KMS-11 (cell line): ENCODE measurements at regions not wholly inside any gene's neighbourhood (a gene's known extent, or its start where the extent isn't known, plus 50 kb on each side); places are given as distances from the start of the nearest gene placed in this dataset.

Source experiments
- H2AFZ ChIP-seq: fragments of 200-600 bp; sonication (generic); 2 replicates; pipeline ENCODE4 v1.6.1; 2016; ENCODE audit warnings: antibody characterized with exemption, mixed run types, low read depth
- H3K27ac ChIP-seq: fragments of 200-600 bp; sonication (generic); 2 replicates; pipeline ENCODE4 v1.6.1; 2016; ENCODE audit warnings: mild to moderate bottlenecking, mixed run types
- H3K27me3 ChIP-seq: fragments of 200-600 bp; sonication (generic); 2 replicates; pipeline ENCODE4 v1.6.1; 2017; ENCODE audit warnings: mild to moderate bottlenecking, low read depth, mixed run types, moderate library complexity; ENCODE audit not compliant: insufficient read depth
- H3K36me3 ChIP-seq: fragments of 200-600 bp; sonication (generic); 2 replicates; pipeline ENCODE4 v1.6.1; 2017; ENCODE audit warnings: mild to moderate bottlenecking, mixed run types; ENCODE audit not compliant: insufficient read depth
- H3K4me1 ChIP-seq: fragments of 200-600 bp; sonication (generic); 2 replicates; pipeline ENCODE4 v1.6.1; 2016; ENCODE audit warnings: mild to moderate bottlenecking, low read depth, mixed run types; ENCODE audit not compliant: poor library complexity, severe bottlenecking
- H3K4me2 ChIP-seq: fragments of 200-600 bp; sonication (generic); 2 replicates; pipeline ENCODE4 v1.7.0; 2016; ENCODE audit warnings: mild to moderate bottlenecking, mixed run types
- H3K4me3 ChIP-seq: fragments of 200-600 bp; sonication (generic); IDR thresholded peaks from 2 replicates; pipeline ENCODE4 v1.6.1; 2017; ENCODE audit warnings: low read depth, low read length, mixed read lengths; ENCODE audit not compliant: insufficient read depth
- H3K79me2 ChIP-seq: fragments of 200-600 bp; sonication (generic); 2 replicates; pipeline ENCODE4 v1.6.1; 2016; ENCODE audit warnings: low read depth, mixed run types; ENCODE audit not compliant: insufficient read depth
- H3K9ac ChIP-seq: fragments of 200-600 bp; sonication (generic); 2 replicates; pipeline ENCODE4 v1.6.1; 2016; ENCODE audit warnings: mild to moderate bottlenecking, mixed run types
- H4K20me1 ChIP-seq: fragments of 200-600 bp; sonication (generic); 2 replicates; pipeline ENCODE4 v1.6.1; 2016; ENCODE audit warnings: mild to moderate bottlenecking, mixed run types; ENCODE audit not compliant: insufficient read depth
- CTCF ChIP-seq: fragments of 200-600 bp; sonication (generic); conservative IDR thresholded peaks from 2 replicates; pipeline ENCODE4 v1.6.1; 2017; ENCODE audit warnings: low read depth, mild to moderate bottlenecking, antibody characterized with exemption, low read length, moderate library complexity, mixed read lengths

DNA sequence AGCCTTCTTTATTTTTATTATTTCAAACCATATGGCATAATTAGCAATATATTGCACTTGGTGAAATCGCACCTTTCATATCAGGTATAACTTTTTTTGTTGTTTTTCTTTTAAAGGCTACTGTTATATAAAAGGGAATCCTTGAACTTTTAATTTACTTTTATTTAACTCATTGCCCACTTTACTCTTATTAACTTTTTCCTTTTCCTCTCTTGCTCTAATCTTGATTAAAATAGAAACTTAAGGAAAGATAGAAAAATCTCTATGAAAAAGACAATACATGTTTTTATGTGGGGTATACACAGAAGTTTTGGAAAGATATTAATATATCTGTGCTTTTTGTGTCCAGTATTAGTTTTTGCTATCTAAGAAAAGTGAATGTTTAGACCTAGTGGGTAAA, 805.8 kb downstream of the USP25 start:
- Histone ChIP-seq H3K4me2 (no peak overlapping the region), H3K79me2 (no peaks in the 10 kb centered on the region)

GRCh38 chr21:16536140-16536539, 806.4 kb downstream of the USP25 start:
- no peaks in the 10 kb centered on the region for H3K79me2 ChIP-seq
- TF ChIP-seq CTCF, result no peak
- H2AFZ ChIP-seq, result no peak overlapping the region
- no peaks in the 10 kb centered on the region for H4K20me1 ChIP-seq
- no peaks in the 10 kb centered on the region for H3K27me3 ChIP-seq
- H3K36me3 ChIP-seq, result no peaks in the 10 kb centered on the region
- peaks cover 24% of the 10 kb centered on the region for H3K4me1 ChIP-seq
- H3K4me2 ChIP-seq, result peak overlapping the region; percentile 15; the same call in 1 of the 2 replicates
- no peak overlapping the region for H3K9ac ChIP-seq
- H3K4me3 ChIP-seq, result no peak overlapping the region
- no peak overlapping the region for H3K27ac ChIP-seq

More for the DNA sequence above, 805.8 kb downstream of the USP25 start:
- no peak overlapping the region for H3K4me3 ChIP-seq
- no peak overlapping the region for H2AFZ ChIP-seq
- H3K36me3 ChIP-seq, result no peaks in the 10 kb centered on the region
- H4K20me1 ChIP-seq, result no peaks in the 10 kb centered on the region
- H3K27me3 ChIP-seq, result no peaks in the 10 kb centered on the region
- H3K9ac ChIP-seq, result no peak overlapping the region
- no peak for TF ChIP-seq CTCF
- peaks cover 24% of the 10 kb centered on the region for H3K4me1 ChIP-seq
- H3K27ac ChIP-seq, result no peak overlapping the region

DNA sequence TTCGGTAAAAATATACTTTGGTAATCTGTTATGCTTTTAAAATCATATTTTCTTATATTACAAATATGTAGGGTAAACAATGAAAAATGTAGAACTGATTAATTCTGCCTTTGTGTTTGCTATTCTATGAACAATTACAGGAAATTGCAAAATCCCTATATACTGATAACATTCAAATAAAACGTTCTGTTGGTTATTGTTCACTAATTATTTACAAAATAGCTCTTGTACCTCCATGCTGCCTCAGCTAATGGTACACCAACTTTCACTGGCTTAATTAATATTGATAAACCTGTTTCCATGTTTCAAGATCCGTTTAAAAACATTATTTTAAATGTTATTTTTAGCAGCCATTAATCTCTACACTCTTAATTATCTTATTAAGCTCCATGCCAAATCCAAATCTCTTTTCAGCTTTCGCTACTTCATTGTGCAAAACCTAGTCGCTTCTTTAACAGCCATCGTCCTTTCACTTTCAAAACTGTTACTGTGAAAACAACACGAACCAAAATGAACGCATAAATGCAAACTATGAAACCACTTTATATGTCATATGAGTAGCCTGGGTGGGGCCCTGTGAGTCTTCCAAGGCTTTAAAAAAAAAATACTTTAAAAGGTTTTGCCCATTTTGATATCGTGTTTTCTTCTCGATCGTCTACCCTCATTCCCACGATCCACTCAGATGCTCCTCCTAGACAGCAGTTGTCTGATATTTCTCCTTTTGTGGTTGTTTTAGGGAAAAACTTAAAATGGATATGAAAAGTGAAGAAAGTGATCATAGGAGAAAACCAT, 807.1 kb downstream of the USP25 start:
- Histone ChIP-seq H4K20me1 (no peaks in the 10 kb centered on the region), H3K27me3 (no peaks in the 10 kb centered on the region), H2AFZ (no peak overlapping the region), H3K4me2 (peak overlapping the region; percentile 15; the same call in 1 of the 2 replicates), H3K79me2 (no peaks in the 10 kb centered on the region), H3K4me3 (no peak overlapping the region), H3K36me3 (no peaks in the 10 kb centered on the region), H3K4me1 (peaks cover 24% of the 10 kb centered on the region), H3K27ac (no peak overlapping the region), H3K9ac (peak overlapping the region; percentile 9; the same call in 1 of the 2 replicates)
- TF ChIP-seq CTCF, result no peak

- Histone ChIP-seq H3K4me3 (no peak overlapping the region), H2AFZ (no peak overlapping the region), H3K9ac (no peak overlapping the region), H3K36me3 (no peaks in the 10 kb centered on the region), H3K27ac (no peak overlapping the region), H3K4me1 (peaks cover 20% of the 10 kb centered on the region), H4K20me1 (no peaks in the 10 kb centered on the region), H3K27me3 (no peaks in the 10 kb centered on the region), H3K79me2 (no peaks in the 10 kb centered on the region), H3K4me2 (peak overlapping the region; percentile 15; the same call in 1 of the 2 replicates)
- TF ChIP-seq CTCF, result no peak
Measured at GRCh38 chr21:16537501-16537900, 807.7 kb downstream of the USP25 start.
